GM21447 (cell line): ENCODE measurements at regions not wholly inside any gene's neighbourhood (a gene's known extent, or its start where the extent isn't known, plus 50 kb on each side); places are given as distances from the start of the nearest gene placed in this dataset.

Experiments used
- ATAC-seq: cut with Tn5 transposase; IDR thresholded peaks from one replicate; pipeline ENCODE4 v1.9.1; 2021; ENCODE audit not compliant: unreplicated experiment

- ATAC-seq, result no peak
Measured at GRCh38 chr10:130230036-130230435, 93.8 kb downstream of the GLRX3 start.

DNA sequence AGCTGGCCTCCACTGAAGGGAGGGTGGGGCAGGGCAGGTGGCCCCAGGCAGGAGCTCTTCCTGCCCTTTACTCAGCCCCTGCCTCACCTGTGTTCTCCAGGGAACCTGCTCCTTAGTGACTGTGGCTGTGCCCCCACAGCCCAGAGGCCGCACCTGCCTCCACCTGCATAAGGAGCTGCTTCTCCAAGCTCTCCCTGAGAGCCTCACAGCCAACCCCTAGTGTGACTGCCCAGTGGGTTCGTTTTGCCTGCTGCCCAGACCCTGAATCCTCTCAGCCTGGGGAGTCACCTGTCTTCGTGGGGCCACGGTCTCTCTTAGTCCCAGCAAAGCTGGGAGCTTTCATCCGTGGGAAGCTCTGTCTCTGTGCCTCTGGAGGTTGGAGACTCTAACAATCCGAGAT is 94.4 kb downstream of the GLRX3 start:
- ATAC-seq, result no peak

DNA sequence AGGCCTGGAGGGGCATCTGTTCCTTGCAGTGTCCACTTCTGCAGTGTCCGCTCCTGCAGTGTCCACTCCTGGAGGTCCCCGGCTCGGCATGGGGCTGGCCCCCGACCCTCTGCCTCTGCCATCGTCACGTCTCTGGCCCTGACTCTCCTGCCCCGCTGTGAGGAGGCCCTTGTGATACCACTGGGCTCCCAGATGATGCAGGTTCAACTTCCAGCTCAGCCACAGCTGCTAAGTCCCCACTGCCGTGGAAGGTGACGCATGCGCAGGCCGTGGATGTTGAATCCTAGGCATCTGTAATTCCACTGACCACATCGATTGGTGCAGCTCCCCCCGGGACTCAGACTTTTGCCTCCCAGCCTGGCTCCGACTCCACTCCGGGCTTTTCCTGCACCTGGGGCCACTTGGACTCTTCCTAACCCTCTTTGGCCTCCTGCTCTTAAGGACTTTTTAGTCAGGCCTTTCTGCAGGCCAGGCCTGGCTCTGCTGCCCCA is 95.1 kb downstream of the GLRX3 start:
- ATAC-seq, result no peak

- ATAC-seq, result no peak
Measured at GRCh38 chr10:130232166-130233034, 96.2 kb downstream of the GLRX3 start.

DNA sequence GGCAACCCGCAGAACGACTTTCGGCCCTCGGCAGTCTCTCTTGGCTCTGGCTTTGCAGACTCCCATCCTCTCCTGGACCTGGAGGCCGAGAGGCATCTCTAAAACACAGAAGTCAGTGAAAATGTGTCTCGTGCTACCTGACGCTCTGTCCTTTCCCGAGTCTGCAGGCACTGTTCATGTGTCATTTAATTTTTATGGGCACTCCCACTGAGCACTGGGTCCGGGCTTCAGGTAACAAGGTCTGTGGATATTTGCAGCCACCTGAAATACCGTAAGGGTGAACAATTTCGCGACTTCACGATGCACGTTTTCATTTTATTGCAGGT is 96.8 kb downstream of the GLRX3 start:
- no peak for ATAC-seq

DNA sequence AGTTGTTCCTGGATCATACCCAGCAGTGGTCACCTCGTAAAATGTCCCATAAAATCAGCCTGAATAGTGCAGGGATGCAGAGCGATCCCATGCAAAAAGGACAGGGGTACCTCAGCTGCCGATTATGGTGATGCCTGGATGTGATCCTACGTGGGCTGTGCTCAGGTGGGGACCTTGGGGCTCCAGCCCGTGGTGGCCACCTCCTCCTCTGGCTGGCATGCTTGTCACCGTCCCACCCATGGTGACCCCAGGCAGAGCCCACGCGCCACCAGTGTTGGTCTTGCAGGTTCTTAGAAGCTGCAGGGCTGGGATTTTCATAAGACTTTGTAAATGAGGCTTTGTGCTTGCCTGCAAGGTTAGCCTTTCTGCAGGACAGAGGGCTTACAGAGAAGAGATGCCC is 97.2 kb downstream of the GLRX3 start:
- ATAC-seq, result no peak

DNA sequence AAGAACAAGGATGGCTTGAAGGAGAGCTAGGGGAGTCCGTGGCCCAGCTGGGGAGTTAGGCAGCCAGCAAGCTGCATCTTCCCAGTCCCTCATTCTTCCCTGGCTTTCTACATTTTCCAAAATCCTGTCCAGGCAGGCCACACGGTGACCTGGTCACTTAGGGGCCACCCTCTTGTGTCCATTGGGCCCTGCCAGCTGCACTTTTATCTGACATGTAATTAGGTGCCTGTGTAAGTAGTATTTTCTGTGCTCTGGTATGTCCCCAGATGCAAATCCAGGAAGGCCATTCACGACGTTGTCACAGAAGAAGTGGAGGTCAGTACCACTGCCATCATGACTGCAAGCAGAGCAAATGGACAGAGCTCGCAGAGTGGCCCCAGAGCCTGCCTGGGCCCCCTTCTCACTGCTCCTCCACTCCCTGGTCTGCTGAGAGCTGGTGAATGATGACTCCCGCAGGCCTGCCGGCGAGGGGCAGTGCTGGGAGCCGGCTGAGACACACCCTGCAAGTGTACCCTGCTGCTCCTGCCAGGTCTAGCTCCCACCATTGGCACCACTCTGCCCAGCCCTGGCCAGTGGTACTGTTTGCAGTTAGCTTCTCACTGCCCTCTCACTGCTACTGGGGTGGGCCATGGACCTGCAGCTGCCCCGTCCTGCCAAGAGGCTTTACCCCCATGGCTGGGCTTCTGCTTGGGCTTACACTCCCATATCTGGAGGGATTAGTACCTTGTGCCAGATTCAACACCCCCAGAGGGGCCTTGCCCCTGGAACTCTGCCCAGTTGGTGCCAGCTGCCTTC is 98.2 kb downstream of the GLRX3 start:
- ATAC-seq, result no peak

- ATAC-seq, result no peak
Measured at GRCh38 chr10:130236711-130237110, 100.5 kb downstream of the GLRX3 start.

DNA sequence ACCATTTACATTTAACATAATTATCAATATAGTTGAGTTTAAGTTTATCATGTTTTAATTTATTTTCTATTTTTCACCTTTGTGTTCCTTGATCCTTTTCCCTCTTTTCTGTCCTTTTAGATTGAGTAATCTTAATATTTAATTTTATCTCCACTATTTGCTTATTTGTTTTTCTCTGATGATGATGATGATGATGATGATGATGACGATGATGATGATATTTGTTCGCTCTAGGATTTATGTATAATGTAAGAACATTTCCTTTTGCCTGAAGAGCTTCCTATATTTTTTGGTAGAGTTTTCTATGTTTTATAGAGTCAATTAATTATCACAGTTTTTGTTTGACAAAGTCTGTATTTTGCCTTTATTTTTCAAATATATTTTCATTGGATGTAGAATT is 104.2 kb downstream of the GLRX3 start:
- no peak for ATAC-seq

GRCh38 chr10:130242513-130242912 is 106.3 kb downstream of the GLRX3 start:
- ATAC-seq, result no peak

DNA sequence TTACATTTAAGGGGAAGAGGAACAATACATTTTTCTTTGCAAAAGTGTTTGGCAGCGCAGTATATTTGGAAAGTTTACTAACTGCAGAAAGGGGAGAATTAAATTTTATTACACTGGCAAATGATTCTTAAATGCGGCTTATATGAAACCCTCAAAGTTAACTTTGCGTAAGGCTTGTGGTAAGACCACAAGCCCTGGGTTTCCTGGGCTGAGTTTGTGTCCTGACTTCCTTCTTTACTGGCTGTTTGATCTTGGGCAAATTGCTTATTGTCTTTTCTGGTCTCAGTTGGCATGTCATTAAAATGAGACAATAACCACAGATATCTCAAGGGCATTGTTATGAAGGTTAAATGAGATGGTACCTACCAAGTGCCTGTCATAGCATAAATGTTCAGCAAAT is 106.8 kb downstream of the GLRX3 start:
- no peak for ATAC-seq

DNA sequence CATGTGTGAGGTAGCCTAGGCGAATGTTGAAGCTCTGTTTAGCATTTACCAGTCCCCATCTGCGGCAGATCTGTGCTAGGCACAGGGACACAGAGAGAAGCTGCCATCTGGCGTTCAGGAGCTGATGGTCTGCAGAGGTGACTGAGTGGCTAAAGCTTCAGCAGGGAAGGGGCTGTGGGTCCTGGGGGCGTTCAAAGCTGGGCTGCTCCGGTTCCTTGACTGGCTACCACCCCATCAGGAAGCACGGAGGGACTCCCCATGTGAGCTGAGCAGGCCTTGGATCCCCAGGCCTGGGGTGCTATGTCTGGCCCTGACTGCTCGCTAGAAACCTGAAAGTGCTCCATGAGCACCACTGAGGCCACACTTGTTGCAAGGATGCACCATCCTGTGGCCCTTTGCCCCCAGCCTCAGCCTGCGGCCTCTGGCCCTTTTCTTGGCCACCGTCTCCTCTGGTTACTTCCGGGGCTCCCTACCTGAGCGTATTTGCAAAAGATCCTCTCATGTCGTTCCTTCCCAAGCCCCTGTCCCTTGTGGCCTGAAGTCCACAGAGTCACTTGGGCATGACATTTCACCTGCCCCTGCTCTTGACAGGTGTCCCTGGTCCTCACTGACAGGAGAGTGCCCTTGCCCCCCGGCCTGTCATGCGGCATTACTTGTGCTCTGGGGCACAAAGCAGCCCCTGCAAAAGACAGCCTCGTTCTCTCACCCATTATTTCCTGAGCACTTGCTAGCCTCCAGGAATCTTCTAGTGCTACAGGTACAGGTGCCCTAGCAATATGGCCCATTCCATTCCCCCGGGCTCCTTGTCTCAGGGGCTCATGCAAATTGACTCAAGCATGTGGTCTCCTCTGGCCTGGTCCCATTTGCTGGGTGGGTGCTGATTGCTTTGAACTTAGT is 108.1 kb downstream of the GLRX3 start:
- no peak for ATAC-seq

GRCh38 chr10:130244928-130245495 is 108.8 kb downstream of the GLRX3 start:
- ATAC-seq, result no peak

DNA sequence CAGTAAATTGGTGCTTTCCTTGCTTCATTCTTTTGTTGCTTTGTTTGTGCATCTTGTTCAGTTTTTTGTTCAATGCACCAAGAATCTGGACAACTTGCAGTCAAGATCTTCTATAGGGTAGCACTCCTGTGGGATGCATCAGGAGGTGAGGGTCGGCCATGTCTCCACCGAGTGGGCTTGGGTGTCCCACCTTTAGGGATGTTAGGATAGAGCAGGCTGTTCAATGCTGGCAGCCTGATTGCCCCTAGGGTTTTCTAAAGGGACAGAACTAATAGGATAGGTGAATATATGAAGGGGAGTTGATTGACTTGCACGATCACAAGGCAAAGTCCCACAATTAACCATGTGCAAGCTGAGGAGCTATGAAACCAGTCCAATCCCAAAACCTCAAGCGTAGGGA is 109.9 kb downstream of the GLRX3 start:
- ATAC-seq, result no peak

DNA sequence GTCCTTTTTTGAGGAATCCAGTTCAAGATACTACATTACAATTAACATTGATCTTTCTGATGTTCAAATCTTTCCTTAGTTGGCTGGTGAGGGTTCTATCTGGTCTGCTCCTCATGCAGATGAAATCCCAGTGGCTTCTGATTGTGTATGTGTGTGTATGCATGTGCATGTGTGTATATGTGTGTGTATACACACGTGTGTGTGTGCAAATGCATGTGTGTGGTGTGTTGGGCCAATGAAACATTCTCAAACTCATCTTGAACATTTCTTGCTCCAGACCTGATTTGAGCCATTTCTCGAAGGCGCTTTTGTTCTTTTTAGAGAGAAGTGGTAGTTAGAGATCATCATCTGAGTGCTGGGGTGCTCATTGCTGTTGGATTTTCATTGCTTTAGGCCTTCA is 113.9 kb downstream of the GLRX3 start:
- no peak for ATAC-seq

DNA sequence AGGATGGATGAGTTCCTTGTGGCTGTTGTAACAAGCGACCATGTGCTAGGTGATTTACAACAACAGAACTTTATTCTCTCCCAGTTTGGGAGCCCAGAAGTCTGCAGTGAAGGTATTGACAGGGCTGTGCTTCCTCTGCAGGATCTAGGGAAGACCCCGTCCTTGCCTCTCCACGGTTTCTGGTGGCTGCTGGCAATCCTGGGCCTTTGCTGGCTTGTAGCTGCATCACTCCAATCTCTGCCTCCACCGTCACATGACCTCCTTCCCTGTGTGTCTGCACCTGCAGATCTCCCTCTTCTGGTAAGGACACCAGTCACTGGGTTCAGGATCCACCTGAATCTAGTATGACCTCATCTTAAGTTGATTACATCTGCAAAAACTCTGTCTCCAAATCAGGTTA is 115.6 kb downstream of the GLRX3 start:
- no peak for ATAC-seq

DNA sequence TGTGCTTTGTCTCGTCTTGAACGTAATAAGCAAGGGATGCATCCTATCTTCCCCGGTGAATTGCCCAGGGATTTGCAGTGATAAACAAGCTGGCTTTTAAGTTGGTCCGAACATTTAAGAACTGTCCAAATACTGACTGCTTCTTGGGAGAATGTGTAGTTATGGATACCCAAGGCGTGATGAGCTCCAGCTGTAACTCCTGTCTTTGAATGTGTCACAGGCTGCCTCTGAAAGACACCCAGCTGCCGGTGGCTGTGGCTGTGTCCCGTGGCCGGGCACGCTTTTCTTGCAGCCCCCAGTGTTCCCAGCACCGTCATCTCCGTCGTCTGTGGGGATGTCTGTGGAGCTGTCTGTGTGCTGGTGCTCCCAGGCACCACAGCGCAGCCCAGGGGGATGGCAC is 118.1 kb downstream of the GLRX3 start:
- no peak for ATAC-seq

DNA sequence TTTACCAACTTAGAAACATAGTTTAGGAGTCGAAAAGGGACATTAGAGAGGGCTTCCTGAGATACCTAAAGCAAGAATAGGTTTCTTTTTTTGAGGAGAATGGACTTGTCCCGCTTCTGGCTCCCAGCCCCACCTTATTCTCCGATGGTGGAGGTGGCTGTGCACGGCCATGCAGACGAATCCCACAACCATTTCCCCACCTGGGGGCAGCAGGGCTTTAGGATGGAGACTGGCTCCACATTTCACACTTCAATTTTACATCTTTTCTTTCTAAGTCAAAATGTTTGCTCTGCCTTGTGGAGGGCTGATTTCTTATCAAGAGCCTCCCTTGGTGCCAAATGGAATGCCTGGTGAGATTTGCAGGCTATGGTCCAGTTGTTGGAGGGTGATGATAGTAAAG is 118.5 kb downstream of the GLRX3 start:
- no peak for ATAC-seq

- ATAC-seq, result no peak
Measured at GRCh38 chr10:130255777-130256176, 119.6 kb downstream of the GLRX3 start.

DNA sequence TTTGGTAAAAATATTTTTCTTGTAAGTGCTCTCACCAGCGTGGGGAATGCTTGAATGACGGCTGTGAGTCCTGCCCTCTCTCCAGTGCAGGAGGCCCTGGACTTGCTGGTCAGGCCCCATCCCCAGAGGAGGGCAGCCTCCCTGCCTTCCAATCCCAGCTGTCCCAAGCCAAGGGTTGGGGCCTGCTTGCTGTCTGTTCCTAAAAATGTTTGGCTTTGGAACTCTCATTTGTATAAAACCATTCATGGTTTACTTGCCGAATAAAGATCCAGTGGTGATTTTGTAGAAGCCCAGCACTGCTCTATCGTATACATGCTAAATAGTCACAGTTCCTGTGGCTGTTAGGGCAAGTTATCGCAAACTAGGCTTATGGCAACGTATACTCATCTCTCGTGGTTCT is 121.7 kb downstream of the GLRX3 start:
- ATAC-seq, result no peak

DNA sequence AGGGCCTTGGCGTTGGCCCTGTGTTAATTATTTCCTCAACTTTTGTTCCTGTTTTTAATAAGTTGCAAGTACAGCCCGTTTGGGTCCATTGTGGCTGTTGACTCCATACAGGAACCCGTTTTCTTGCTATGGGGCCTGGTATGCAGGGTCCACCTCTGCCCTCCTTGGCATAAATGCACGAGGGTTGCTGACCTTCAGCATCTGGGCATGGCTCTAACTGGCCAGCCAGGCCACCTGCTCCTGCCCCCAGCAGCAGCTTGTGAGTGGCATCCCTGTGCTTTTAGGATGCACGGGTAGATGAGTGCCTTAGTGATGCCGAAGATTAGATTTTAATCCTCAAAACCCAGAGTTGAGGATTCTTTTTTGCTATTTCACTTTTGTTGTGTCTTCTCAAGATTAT is 123.2 kb downstream of the GLRX3 start:
- ATAC-seq, result no peak
